HEK293 (cell line): ENCODE measurements at regions not wholly inside any gene's neighbourhood (a gene's known extent, or its start where the extent isn't known, plus 50 kb on each side); places are given as distances from the start of the nearest gene placed in this dataset.

Experiments
- CTCF ChIA-PET: fragments of 350-600 bp; formaldehyde crosslinking; extraction: SDS; loops from one replicate; lab custom pipeline; 2021; ENCODE audit warnings: antibody characterized with exemption; lab: Yijun Ruan, JAX
- POLR2A ChIA-PET: fragments of 300-600 bp; formaldehyde crosslinking; extraction: SDS; loops from one replicate; lab custom pipeline; 2020; ENCODE audit warnings: antibody characterized with exemption, inconsistent platforms; lab: Yijun Ruan, JAX
- H3K27ac ChIP-seq: fragments of 200-500 bp; sonication (Bioruptor generic); 2 replicates; pipeline ENCODE4 v1.5.1; 2014; ENCODE audit warnings: low read depth, low read length, control low read depth, inconsistent platforms; ENCODE audit errors: extremely low read depth
- H3K36me3 ChIP-seq, 2 experiments: fragments of 200-500 bp in 1 of 2; sonication (Bioruptor generic) in 1 of 2; 1 replicate in 1 of 2; 2 replicates in 1 of 2; pipeline ENCODE4 v1.5.1; 2014 to 2017; ENCODE audit warnings: inconsistent platforms in 2 of 2, low read length in 2 of 2; ENCODE audit not compliant: control insufficient read depth in 2 of 2, insufficient read depth in 1 of 2
- H3K4me1 ChIP-seq: fragments of 200-500 bp; sonication (Bioruptor generic); 2 replicates; pipeline ENCODE4 v1.5.1; 2014; ENCODE audit warnings: mild to moderate bottlenecking, low read length, inconsistent platforms; ENCODE audit not compliant: control insufficient read depth, insufficient read depth
- H3K4me3 ChIP-seq: 2 replicates; pipeline ENCODE4 v1.5.1; 2011; ENCODE audit warnings: low read depth, mild to moderate bottlenecking, control low read depth, low read length, moderate library complexity
- H3K9me3 ChIP-seq: fragments of 200-500 bp; sonication (Bioruptor generic); 2 replicates; pipeline ENCODE4 v1.5.1; 2014; ENCODE audit warnings: low read depth, low read length, inconsistent platforms; ENCODE audit not compliant: control insufficient read depth, insufficient read depth
- GLIS2 ChIP-seq: fragments of 450-650 bp; formaldehyde crosslinking; IDR thresholded peaks from 2 replicates; pipeline ENCODE4 v1.5.1; 2016; ENCODE audit warnings: missing biosample characterization, missing genetic modification characterization
- HOXA7 ChIP-seq: sonication (generic); formaldehyde crosslinking; IDR thresholded peaks from 2 replicates; pipeline ENCODE4 v1.8.1; 2022; ENCODE audit warnings: missing genetic modification reagents, borderline replicate concordance
- MEIS1 ChIP-seq: sonication (generic); formaldehyde crosslinking; IDR thresholded peaks from 2 replicates; pipeline ENCODE4 v1.8.1; 2022; ENCODE audit warnings: missing genetic modification reagents, mild to moderate bottlenecking, borderline replicate concordance
- OVOL3 ChIP-seq: fragments of 450-650 bp; formaldehyde crosslinking; IDR thresholded peaks from 2 replicates; pipeline ENCODE4 v1.5.1; 2016; ENCODE audit warnings: missing biosample characterization, missing genetic modification characterization
- SP7 ChIP-seq: fragments of 450-650 bp; formaldehyde crosslinking; IDR thresholded peaks from 2 replicates; pipeline ENCODE4 v1.5.1; 2016; ENCODE audit warnings: missing biosample characterization, missing genetic modification characterization
- TCF7L2 ChIP-seq: IDR thresholded peaks from 2 replicates; pipeline ENCODE4 v1.6.1; 2011; ENCODE audit warnings: low read depth, mild to moderate bottlenecking, inconsistent platforms, low read length, moderate library complexity, borderline replicate concordance
- YY2 ChIP-seq: fragments of 450-650 bp; formaldehyde crosslinking; IDR thresholded peaks from 2 replicates; pipeline ENCODE4 v1.5.1; 2016; ENCODE audit warnings: missing biosample characterization, missing genetic modification characterization
- ZBTB21 ChIP-seq: fragments of 450-650 bp; formaldehyde crosslinking; IDR thresholded peaks from 2 replicates; pipeline ENCODE4 v1.5.1; 2017; ENCODE audit warnings: missing biosample characterization, missing genetic modification characterization
- ZNF10 ChIP-seq: fragments of 450-650 bp; formaldehyde crosslinking; IDR thresholded peaks from 2 replicates; pipeline ENCODE4 v1.5.1; 2017; ENCODE audit warnings: missing biosample characterization, missing genetic modification characterization
- ZNF114 ChIP-seq: fragments of 450-650 bp; formaldehyde crosslinking; IDR thresholded peaks from 2 replicates; pipeline ENCODE4 v1.5.0; 2017; ENCODE audit warnings: missing biosample characterization, missing genetic modification characterization
- ZNF16 ChIP-seq: fragments of 450-650 bp; formaldehyde crosslinking; IDR thresholded peaks from 2 replicates; pipeline ENCODE4 v1.5.1; 2016; ENCODE audit warnings: low read depth, missing biosample characterization, missing genetic modification characterization
- ZNF184 ChIP-seq: fragments of 450-650 bp; IDR thresholded peaks from 2 replicates; pipeline ENCODE4 v1.5.1; 2018; ENCODE audit warnings: missing biosample characterization, mild to moderate bottlenecking, missing genetic modification characterization
- ZNF2 ChIP-seq: fragments of 450-650 bp; formaldehyde crosslinking; IDR thresholded peaks from 2 replicates; pipeline ENCODE4 v1.5.1; 2016; ENCODE audit warnings: missing biosample characterization, missing genetic modification characterization
- ZNF324 ChIP-seq: fragments of 450-650 bp; formaldehyde crosslinking; IDR thresholded peaks from 2 replicates; pipeline ENCODE4 v1.5.1; 2016; ENCODE audit warnings: missing biosample characterization, missing genetic modification characterization
- ZNF354C ChIP-seq: fragments of 450-650 bp; formaldehyde crosslinking; IDR thresholded peaks from 2 replicates; pipeline ENCODE4 v1.5.1; 2016; ENCODE audit warnings: missing biosample characterization, missing genetic modification characterization, low read depth, borderline replicate concordance
- ZNF366 ChIP-seq: fragments of 450-650 bp; formaldehyde crosslinking; conservative IDR thresholded peaks from 2 replicates; pipeline ENCODE4 v1.5.1; 2016; ENCODE audit warnings: missing biosample characterization, missing genetic modification characterization
- ZNF423 ChIP-seq: fragments of 450-650 bp; formaldehyde crosslinking; IDR thresholded peaks from 2 replicates; pipeline ENCODE4 v1.5.1; 2016; ENCODE audit warnings: missing biosample characterization, missing genetic modification characterization
- ZNF510 ChIP-seq: fragments of 450-650 bp; formaldehyde crosslinking; IDR thresholded peaks from 2 replicates; pipeline ENCODE4 v1.5.1; 2018; ENCODE audit warnings: mild to moderate bottlenecking, missing genetic modification characterization, missing biosample characterization; ENCODE audit not compliant: insufficient replicate concordance
- ZNF529 ChIP-seq: fragments of 450-650 bp; formaldehyde crosslinking; IDR thresholded peaks from 2 replicates; pipeline ENCODE4 v1.5.1; 2017; ENCODE audit warnings: missing genetic modification characterization, missing biosample characterization; ENCODE audit not compliant: insufficient replicate concordance
- ZNF837 ChIP-seq: fragments of 450-650 bp; formaldehyde crosslinking; IDR thresholded peaks from 2 replicates; pipeline ENCODE4 v1.5.1; 2016; ENCODE audit warnings: missing biosample characterization, missing genetic modification characterization
- ZSCAN23 ChIP-seq: fragments of 450-650 bp; formaldehyde crosslinking; IDR thresholded peaks from 2 replicates; pipeline ENCODE4 v1.5.1; 2016; ENCODE audit warnings: missing biosample characterization, missing genetic modification characterization
- TF ChIP-seq, protein P1 (sequence below): fragments of 450-650 bp; formaldehyde crosslinking; IDR thresholded peaks from 2 replicates; pipeline ENCODE4 v1.5.1; 2016; ENCODE audit warnings: missing biosample characterization, missing genetic modification characterization
- TF ChIP-seq, protein P2 (sequence below): fragments of 450-650 bp; formaldehyde crosslinking; IDR thresholded peaks from 2 replicates; pipeline ENCODE4 v1.5.1; 2017; ENCODE audit warnings: missing biosample characterization, missing genetic modification characterization
- TF ChIP-seq, protein P3 (sequence below): fragments of 450-650 bp; IDR thresholded peaks from 2 replicates; pipeline ENCODE4 v1.5.1; 2018; ENCODE audit warnings: missing biosample characterization, mild to moderate bottlenecking, missing genetic modification characterization
- TF ChIP-seq, protein P4 (sequence below): fragments of 450-650 bp; formaldehyde crosslinking; IDR thresholded peaks from 2 replicates; pipeline ENCODE4 v1.5.1; 2016; ENCODE audit warnings: missing biosample characterization, missing genetic modification characterization, borderline replicate concordance
- TF ChIP-seq, protein P5 (sequence below): fragments of 450-650 bp; formaldehyde crosslinking; IDR thresholded peaks from 2 replicates; pipeline ENCODE4 v1.5.1; 2016; ENCODE audit warnings: missing biosample characterization, missing genetic modification characterization
- TF ChIP-seq, protein P6 (sequence below): fragments of 450-650 bp; formaldehyde crosslinking; IDR thresholded peaks from 2 replicates; pipeline ENCODE4 v1.5.1; 2016; ENCODE audit warnings: missing biosample characterization, missing genetic modification characterization

DNA sequence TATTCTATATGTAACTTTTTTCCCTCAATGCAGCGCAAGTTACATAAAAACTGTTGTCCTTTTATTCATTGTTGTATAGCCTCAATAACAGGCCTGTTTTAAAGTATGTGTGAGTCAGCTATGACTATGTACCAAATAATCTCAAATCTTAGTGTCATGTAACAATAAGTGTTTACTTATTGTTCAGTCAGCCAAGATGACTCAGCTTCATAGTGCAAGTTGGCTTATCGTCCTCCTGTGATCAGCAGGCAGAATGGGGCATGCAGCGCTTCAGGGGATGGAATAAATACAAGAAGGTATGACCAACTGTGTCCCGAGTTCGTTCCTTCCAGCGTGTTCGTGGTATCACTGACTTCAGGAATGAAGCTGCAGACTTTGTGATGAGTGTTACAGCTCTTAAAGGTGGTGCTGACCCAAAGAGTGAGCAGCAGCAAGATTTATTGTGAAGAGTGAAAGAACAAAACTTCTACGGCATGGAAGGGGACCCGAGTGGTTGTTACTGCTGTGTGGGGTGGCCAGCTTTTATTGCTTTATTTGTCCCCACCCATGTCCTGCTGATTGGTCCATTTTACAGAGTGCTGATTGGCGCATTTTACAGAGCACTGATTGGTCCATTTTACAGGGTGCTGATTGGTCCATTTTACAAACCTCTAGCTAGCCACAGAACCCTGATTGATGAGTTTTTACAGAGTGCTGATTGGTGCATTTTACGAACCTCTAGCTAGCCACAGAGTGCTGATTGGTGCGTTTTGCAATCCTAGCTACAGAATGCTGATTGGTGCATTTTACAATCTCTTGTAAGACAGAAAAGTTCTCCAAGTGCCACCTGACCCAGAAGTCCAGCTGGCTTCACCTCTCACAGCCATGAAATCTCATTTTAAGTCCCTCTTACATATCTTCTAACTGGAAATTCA is 1016.0 kb downstream of the MCTP2 start:
- POLR2A ChIA-PET, result interaction anchor here (0.6 kb wide), 1 partner anchor 745 kb away, joined by 5 read pairs; no protein-coding TSS in a partner anchor
- 0 out of 2 replicates have a peak, but pooled peaks cover 5% of the 10 kb centered on the region for H3K4me1 ChIP-seq
- 0 out of 2 replicates have a peak, but pooled peaks cover 3% of the 10 kb centered on the region for H3K9me3 ChIP-seq
- H3K4me3 ChIP-seq, result no peak overlapping the region
- no peaks in the 10 kb centered on the region for H3K36me3 ChIP-seq
- 0 out of 2 replicates have a peak overlapping the region, but pooled peaks have one; percentile 40 for H3K27ac ChIP-seq
- CTCF ChIA-PET, result interaction anchor here (0.6 to 2.8 kb wide), 4 partner anchors 12 to 546 kb away, joined by 3 to 8 read pairs (median 4); no protein-coding TSS in a partner anchor
- TF ChIP-seq TCF7L2 (no peak), ZNF16 (tag by site-specific recombination) (no peak), GLIS2 (tag by site-specific recombination) (no peak), ZNF366 (tag by site-specific recombination) (peak; percentile 79), ZNF114 (tag by site-specific recombination) (no peak), ZNF837 (tag by site-specific recombination) (no peak), ZBTB21 (tag by site-specific recombination) (peak; percentile 90), ZNF2 (tag by site-specific recombination) (no peak), ZNF354C (no peak), OVOL3 (tag by site-specific recombination) (no peak), SP7 (tag by site-specific recombination) (peak; percentile 81), MEIS1 (no peak), HOXA7 (CRISPR knock-in tag) (no peak), YY2 (no peak), ZNF324 (no peak), ZSCAN23 (tag by site-specific recombination) (no peak), ZNF510 (tag by site-specific recombination) (no peak), ZNF184 (tag by site-specific recombination) (peak; percentile 92), ZNF423 (tag by site-specific recombination) (no peak), ZNF10 (tag by site-specific recombination) (peak; percentile 58; the same call in 1 of the 2 replicates), ZNF529 (tag by site-specific recombination) (no peak)
- TF ChIP-seq, protein P1, sequence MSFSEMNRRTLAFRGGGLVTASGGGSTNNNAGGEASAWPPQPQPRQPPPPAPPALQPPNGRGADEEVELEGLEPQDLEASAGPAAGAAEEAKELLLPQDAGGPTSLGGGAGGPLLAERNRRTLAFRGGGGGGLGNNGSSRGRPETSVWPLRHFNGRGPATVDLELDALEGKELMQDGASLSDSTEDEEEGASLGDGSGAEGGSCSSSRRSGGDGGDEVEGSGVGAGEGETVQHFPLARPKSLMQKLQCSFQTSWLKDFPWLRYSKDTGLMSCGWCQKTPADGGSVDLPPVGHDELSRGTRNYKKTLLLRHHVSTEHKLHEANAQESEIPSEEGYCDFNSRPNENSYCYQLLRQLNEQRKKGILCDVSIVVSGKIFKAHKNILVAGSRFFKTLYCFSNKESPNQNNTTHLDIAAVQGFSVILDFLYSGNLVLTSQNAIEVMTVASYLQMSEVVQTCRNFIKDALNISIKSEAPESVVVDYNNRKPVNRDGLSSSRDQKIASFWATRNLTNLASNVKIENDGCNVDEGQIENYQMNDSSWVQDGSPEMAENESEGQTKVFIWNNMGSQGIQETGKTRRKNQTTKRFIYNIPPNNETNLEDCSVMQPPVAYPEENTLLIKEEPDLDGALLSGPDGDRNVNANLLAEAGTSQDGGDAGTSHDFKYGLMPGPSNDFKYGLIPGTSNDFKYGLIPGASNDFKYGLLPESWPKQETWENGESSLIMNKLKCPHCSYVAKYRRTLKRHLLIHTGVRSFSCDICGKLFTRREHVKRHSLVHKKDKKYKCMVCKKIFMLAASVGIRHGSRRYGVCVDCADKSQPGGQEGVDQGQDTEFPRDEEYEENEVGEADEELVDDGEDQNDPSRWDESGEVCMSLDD (tag by site-specific recombination), result no peak
- TF ChIP-seq, protein P2, sequence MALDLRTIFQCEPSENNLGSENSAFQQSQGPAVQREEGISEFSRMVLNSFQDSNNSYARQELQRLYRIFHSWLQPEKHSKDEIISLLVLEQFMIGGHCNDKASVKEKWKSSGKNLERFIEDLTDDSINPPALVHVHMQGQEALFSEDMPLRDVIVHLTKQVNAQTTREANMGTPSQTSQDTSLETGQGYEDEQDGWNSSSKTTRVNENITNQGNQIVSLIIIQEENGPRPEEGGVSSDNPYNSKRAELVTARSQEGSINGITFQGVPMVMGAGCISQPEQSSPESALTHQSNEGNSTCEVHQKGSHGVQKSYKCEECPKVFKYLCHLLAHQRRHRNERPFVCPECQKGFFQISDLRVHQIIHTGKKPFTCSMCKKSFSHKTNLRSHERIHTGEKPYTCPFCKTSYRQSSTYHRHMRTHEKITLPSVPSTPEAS (tag by site-specific recombination), result no peak
- TF ChIP-seq, protein P3, sequence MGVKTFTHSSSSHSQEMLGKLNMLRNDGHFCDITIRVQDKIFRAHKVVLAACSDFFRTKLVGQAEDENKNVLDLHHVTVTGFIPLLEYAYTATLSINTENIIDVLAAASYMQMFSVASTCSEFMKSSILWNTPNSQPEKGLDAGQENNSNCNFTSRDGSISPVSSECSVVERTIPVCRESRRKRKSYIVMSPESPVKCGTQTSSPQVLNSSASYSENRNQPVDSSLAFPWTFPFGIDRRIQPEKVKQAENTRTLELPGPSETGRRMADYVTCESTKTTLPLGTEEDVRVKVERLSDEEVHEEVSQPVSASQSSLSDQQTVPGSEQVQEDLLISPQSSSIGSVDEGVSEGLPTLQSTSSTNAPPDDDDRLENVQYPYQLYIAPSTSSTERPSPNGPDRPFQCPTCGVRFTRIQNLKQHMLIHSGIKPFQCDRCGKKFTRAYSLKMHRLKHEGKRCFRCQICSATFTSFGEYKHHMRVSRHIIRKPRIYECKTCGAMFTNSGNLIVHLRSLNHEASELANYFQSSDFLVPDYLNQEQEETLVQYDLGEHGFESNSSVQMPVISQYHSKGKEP (tag by site-specific recombination), result no peak
- TF ChIP-seq, protein P4, sequence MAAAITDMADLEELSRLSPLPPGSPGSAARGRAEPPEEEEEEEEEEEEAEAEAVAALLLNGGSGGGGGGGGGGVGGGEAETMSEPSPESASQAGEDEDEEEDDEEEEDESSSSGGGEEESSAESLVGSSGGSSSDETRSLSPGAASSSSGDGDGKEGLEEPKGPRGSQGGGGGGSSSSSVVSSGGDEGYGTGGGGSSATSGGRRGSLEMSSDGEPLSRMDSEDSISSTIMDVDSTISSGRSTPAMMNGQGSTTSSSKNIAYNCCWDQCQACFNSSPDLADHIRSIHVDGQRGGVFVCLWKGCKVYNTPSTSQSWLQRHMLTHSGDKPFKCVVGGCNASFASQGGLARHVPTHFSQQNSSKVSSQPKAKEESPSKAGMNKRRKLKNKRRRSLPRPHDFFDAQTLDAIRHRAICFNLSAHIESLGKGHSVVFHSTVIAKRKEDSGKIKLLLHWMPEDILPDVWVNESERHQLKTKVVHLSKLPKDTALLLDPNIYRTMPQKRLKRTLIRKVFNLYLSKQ, result no peak
- TF ChIP-seq, protein P5, sequence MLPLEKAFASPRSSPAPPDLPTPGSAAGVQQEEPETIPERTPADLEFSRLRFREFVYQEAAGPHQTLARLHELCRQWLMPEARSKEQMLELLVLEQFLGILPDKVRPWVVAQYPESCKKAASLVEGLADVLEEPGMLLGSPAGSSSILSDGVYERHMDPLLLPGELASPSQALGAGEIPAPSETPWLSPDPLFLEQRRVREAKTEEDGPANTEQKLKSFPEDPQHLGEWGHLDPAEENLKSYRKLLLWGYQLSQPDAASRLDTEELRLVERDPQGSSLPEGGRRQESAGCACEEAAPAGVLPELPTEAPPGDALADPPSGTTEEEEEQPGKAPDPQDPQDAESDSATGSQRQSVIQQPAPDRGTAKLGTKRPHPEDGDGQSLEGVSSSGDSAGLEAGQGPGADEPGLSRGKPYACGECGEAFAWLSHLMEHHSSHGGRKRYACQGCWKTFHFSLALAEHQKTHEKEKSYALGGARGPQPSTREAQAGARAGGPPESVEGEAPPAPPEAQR (tag by site-specific recombination), result no peak
- TF ChIP-seq, protein P6, sequence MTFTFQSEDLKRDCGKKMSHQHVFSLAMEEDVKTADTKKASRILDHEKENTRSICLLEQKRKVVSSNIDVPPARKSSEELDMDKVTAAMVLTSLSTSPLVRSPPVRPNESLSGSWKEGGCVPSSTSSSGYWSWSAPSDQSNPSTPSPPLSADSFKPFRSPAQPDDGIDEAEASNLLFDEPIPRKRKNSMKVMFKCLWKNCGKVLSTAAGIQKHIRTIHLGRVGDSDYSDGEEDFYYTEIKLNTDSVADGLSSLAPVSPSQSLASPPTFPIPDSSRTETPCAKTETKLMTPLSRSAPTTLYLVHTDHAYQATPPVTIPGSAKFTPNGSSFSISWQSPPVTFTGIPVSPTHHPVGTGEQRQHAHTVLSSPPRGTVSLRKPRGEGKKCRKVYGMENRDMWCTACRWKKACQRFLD (tag by site-specific recombination), result no peak
